ENCODE measurements at regions not wholly inside any gene's neighbourhood (a gene's known extent, or its start where the extent isn't known, plus 50 kb on each side); places are given as distances from the start of the nearest gene placed in this dataset.

DNA sequence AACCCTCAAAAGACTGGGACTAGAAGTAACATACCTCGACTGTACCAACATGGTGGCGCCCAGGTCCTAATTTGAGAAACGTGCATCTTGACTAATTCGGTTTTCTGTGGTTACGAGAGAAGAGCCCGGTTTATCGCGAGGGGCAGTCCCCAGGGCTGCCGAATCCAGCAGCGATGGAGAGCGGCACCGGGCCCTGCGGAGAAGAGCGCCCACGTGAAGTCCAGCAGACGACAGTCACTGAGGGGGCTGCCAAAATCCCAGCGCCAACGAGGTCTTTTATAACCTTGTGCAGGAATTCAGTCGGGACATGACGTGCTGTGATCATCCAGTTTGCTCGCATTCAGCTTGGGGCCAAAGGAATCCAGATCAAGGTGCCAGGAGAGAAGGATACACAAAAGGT is 187.5 kb upstream of the SLITRK2 start:
- H3K4me3 ChIP-seq, result no peak overlapping the region
- TF ChIP-seq, protein P1, sequence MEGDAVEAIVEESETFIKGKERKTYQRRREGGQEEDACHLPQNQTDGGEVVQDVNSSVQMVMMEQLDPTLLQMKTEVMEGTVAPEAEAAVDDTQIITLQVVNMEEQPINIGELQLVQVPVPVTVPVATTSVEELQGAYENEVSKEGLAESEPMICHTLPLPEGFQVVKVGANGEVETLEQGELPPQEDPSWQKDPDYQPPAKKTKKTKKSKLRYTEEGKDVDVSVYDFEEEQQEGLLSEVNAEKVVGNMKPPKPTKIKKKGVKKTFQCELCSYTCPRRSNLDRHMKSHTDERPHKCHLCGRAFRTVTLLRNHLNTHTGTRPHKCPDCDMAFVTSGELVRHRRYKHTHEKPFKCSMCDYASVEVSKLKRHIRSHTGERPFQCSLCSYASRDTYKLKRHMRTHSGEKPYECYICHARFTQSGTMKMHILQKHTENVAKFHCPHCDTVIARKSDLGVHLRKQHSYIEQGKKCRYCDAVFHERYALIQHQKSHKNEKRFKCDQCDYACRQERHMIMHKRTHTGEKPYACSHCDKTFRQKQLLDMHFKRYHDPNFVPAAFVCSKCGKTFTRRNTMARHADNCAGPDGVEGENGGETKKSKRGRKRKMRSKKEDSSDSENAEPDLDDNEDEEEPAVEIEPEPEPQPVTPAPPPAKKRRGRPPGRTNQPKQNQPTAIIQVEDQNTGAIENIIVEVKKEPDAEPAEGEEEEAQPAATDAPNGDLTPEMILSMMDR (IDR thresholded peaks at IDR 0.05), result no peak
- DNase-seq (ENCODE audit: low spot score), result no peak
- no peak overlapping the region for H3K27ac ChIP-seq

DNA sequence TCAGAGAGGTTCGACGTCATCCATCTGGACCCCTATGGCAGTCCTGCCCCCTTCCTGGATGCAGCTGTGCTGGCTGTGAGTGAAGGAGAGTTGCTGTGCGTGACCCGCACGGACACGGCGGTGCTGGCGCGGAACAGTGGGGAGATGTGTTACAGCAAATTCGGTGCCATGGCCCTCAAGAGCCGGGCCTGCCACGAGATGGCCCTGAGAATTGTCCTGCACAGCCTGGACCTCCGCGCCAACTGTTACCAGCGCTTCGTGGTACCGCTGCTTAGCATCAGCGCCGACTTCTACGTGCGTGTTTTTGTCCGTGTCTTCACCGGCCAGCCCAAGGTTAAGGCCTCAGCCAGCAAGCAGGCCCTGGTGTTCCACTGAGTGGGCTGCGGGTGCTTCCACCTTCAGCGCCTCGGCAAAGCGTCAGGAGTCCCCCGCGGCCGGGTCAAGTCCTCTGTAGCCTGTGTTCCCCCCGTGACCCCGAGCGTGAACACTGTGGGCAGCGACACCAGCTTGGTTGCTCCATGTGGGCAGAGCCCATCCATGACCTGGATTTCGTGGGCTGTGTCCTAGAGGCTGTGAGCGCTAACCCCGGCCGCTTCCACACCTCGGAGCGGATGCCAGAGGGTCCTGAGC is 186.7 kb upstream of the SLITRK2 start:
- Histone ChIP-seq H3K27ac (no peak overlapping the region), H3K4me3 (no peak overlapping the region)
- TF ChIP-seq, protein P1 (IDR thresholded peaks at IDR 0.05), result no peak
- DNase-seq (ENCODE audit: low spot score), result no peak

DNA sequence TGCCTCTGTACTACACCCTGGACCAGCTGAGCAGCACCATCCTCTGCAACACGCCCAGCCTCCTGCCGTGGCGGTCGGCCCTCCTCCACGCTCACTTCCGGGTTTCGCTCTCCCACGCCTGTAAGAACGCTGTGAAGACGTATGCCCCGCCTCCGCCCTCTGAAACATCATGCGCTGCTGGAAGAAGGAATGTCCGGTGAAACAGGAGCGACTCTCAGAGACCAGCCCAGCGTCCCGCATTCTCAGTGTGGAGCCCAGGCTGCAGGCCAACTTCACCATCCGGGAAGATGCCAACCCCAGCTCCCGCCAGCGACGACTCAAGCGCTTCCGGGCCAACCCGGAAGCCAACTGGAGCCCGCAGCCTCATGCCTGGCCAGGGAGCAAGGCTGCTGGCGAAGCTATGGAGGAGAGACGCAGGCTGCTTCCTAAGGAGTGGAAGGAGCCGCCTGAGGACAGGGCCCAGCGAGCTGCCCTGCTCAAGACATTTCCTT is 186.1 kb upstream of the SLITRK2 start:
- Histone ChIP-seq H3K4me3 (no peak overlapping the region), H3K27ac (no peak overlapping the region)
- no peak for DNase-seq (ENCODE audit: low spot score)
- TF ChIP-seq, protein P1 (IDR thresholded peaks at IDR 0.05), result no peak

DNA sequence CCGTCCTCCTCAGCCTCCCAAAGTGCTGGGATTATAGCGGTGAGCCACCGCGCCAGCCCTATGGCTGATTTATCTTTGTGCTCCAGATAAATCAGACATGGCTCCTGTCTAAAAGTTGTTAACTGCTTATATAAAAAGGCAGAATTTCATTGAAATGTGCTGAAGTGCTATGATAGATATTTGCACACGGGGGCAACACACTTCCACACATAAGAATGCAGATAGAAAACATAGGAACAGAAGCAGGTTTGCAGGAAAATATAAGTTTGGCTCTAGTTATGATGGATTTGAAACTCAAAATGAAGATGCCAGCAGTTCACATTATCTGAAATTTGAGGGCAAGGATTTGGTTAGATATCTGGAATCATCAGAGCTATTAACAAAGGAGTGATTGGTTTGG is 163.1 kb upstream of the SLITRK2 start:
- DNase-seq (ENCODE audit: low spot score), result no peak
- Histone ChIP-seq H3K27ac (no peak overlapping the region), H3K4me3 (no peak overlapping the region)
- TF ChIP-seq, protein P1 (IDR thresholded peaks at IDR 0.05), result no peak

DNA sequence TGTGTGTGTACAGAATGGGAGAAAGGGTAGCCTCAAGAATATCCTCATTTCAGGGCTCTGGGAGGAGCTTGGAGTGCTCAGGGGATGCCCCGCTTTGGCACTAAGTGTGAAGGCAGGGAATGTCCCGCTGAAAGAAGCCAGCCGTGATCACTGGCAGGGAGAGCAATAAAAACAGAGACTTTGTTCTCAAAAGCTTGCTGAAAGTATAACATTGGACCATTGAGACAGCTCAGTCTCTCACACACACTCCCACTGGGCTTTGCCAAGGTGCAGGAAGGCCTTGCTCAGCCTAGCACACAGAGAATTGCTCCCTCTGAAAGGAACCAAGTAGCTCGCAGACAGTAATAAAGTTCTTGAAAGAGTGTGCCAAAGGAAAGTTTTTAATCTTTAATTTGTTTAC is 143.8 kb upstream of the SLITRK2 start:
- H3K4me3 ChIP-seq, result no peak overlapping the region
- TF ChIP-seq, protein P1 (IDR thresholded peaks at IDR 0.05), result no peak

DNA sequence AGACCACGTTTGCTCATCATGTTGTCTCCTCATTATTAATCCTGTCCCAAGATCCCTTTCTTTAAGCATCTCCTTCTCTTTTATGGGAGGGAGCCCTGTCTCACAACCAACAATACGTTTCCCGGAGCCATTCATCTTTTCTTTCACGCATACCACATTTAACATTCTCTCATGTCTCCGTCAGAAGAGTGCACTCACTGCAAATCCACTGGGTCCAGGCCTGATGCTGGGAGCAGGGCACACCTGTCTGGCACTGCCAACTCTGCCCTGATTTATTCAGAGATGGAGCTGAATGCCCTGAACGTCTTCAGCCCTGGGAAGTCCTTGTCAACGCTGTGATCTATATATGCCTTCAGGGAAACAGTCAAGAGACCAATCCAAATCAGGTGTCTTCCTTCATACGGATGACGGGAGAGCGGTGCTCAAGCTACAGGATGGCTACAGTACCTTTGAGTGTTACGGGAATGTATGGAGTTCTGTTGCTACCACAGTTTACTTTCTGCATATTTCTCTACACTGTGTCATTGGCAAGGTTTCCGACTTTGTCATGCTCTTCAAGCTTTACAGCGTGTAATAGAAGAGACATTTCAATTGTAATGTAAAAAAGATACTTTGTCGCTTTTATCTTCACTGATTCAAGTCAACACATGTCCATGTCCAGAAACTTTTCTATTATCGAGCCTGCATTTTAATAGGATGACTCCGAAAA is 140.4 kb upstream of the SLITRK2 start:
- Histone ChIP-seq H3K27ac (no peak overlapping the region), H3K4me3 (no peak overlapping the region)
- DNase-seq (ENCODE audit: low spot score), result no peak
- TF ChIP-seq, protein P1 (IDR thresholded peaks at IDR 0.05), result no peak

More for the DNA sequence above, 143.8 kb upstream of the SLITRK2 start:
- DNase-seq (ENCODE audit: low spot score), result no peak
- H3K27ac ChIP-seq, result no peak overlapping the region

Data from coronary artery (tissue), 2 donors.